Transverse colon (tissue), 4 donors: ENCODE measurements at regions not wholly inside any gene's neighbourhood (a gene's known extent, or its start where the extent isn't known, plus 50 kb on each side); places are given as distances from the start of the nearest gene placed in this dataset.

Source experiments
- CTCF ChIP-seq, 5 experiments: fragments of 200-600 bp in 3 of 5; fragments of 450-650 bp in 2 of 5; sonication (generic) in 3 of 5; IDR thresholded peaks; 1 replicate in 2 of 5; 2 replicates in 3 of 5; pipeline ENCODE4 v1.5.1; 2016 to 2017; ENCODE audit warnings: antibody characterized with exemption in 5 of 5, inconsistent platforms in 3 of 5, mild to moderate bottlenecking in 2 of 5, moderate library complexity in 1 of 5
- EP300 ChIP-seq: sonication (generic); formaldehyde crosslinking; IDR thresholded peaks from one replicate; pipeline ENCODE4 v1.6.1; 2017; ENCODE audit warnings: antibody characterized with exemption, low read depth
- POLR2A ChIP-seq: fragments of 450-650 bp; IDR thresholded peaks from one replicate; pipeline ENCODE4 v1.6.1; 2016; ENCODE audit warnings: antibody characterized with exemption, mild to moderate bottlenecking, moderate library complexity
- POLR2AphosphoS5 ChIP-seq, 3 donors: sonication (generic); formaldehyde crosslinking; IDR thresholded peaks; one replicate each; pipeline ENCODE4 v1.6.1; 2016; ENCODE audit warnings: antibody characterized with exemption in 3 of 3

- TF ChIP-seq POLR2A (no peak), CTCF (IDR thresholded peaks at IDR 0.05) (no peak), POLR2AphosphoS5 (IDR thresholded peaks at IDR 0.05) (no peak), EP300 (no peak)
Measured at GRCh38 chr3:176349706-176350105, 847.6 kb downstream of the TBL1XR1 start.
